Inflammatory macrophage treated with lipopolysaccharide for 4 hours (primary cell): ENCODE measurements at regions not wholly inside any gene's neighbourhood (a gene's known extent, or its start where the extent isn't known, plus 50 kb on each side); places are given as distances from the start of the nearest gene placed in this dataset.
A peak's percentile ranks its signal among the peaks of the same experiment; 100 is the strongest.
"Not testable (repeated sequence)": the region's sequence is repeated elsewhere in the genome, so short reads cannot be mapped to it uniquely, and the experiment has no call there.

ENCODE experiments used
- DNase-seq: peaks from one replicate; pipeline ENCODE4 v3.0.0-alpha.2; 2020

- DNase-seq = not testable (repeated sequence)
These were observed 54.2 kb upstream of the RHOU start for GRCh38 chr1:228681076-228681565.

GRCh38 chr1:228683428-228683827 is 51.9 kb upstream of the RHOU start:
- DNase-seq = no peak

DNA sequence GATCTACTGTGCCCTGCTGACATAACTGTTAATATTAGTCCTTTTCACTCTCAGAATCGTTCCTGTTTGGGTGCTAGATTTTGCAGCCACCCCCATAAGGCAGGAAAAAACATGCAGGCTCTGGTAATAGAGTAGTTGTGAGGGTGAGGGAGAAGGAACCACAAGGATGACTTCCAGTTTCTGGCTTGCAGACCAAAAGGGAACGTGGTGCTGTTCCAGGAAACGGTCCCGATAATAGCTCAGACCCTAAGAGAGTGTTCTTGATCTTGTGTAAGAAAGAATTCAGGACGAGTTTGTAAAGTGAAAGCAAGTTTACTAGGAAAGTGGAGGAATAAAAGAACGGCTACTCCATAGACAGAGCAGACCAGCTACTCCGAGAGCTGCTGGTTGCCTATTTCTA is 50.7 kb upstream of the RHOU start:
- DNase-seq = peak; percentile 78

DNA sequence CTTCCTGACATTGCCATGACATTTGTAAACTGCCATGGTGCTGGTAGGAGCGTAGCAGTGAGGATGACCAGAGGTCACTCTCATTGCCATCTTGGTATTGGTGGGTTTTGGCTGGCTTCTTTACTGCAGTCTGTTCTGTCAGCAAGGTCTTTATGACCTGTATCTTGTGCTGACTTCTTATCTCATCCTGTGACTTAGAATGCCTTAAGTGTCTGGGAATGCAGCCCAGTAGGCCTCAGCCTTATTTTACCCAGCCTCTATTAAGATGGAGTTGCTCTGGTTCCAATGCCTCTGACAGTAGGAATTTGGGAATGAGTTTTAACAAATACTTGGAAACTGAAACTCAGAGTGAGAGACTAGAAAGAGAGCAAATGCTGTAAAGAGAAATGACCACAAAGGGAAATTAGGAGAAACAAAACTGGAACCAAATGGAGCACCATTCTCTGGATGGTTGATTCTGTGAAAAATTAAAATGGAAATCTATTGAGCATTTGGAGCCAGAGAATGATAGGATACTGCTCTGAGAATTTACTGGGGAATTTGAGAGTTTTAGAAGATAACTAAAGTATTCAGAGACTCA is 50.1 kb upstream of the RHOU start:
- DNase-seq = peak; percentile 75
